Left ventricle myocardium superior (tissue), 1 donor: ENCODE measurements at regions not wholly inside any gene's neighbourhood (a gene's known extent, or its start where the extent isn't known, plus 50 kb on each side); places are given as distances from the start of the nearest gene placed in this dataset.

Experiments used
- ATAC-seq: fragments of 200-7000 bp; cut with Tn5 transposase; one replicate; pipeline ENCODE4 v1.9.1; 2020; ENCODE audit warnings: mild to moderate bottlenecking, moderate library complexity
- DNase-seq: peaks from one replicate; pipeline ENCODE4 v3.0.0-alpha.2; 2020
- intact Hi-C: fragments of 100-400 bp; cut with micrococcal nuclease; formaldehyde crosslinking; loops from one replicate; pipeline ENCODE4 v1.11.0; 2022
- donor health status: DM: no; HTN: yes; CAD: no; lungs with severe emphysema.

DNA sequence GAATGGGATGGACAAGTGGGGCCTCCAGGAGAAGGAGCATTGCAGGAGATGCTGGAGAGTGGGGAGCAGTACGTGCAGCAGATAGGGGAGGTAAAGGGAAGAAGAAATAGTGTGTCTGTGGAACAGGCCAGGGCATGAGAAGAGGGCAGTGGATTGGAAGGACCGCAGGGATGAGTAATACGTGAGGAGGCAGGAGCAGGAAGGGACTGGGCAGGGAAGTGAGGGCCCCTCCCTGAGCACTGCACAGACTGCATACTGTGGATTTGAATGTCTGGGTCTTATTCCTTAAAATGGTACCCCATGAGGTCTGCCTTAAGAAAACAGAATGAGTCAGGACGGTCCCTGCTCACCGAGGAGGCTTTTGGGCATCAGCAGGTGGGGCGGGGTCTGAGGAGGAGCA, 210.0 kb upstream of the NDN start:
- intact Hi-C loops: no loop called here
- no peak for DNase-seq
- ATAC-seq: no peak

- peak; percentile 30 for ATAC-seq
- DNase-seq: no peak
- intact Hi-C loops: no loop called here
Observed at GRCh38 chr15:23897531-23897930, 210.4 kb upstream of the NDN start.

- DNase-seq (no peak), ATAC-seq (no peak)
- intact Hi-C loops: no loop called here
Observed at GRCh38 chr15:23910030-23910429, 222.9 kb upstream of the NDN start.

GRCh38 chr15:23912191-23912590, 225.1 kb upstream of the NDN start:
- no peak for ATAC-seq
- intact Hi-C loops: no loop called here
- no peak for DNase-seq

DNA sequence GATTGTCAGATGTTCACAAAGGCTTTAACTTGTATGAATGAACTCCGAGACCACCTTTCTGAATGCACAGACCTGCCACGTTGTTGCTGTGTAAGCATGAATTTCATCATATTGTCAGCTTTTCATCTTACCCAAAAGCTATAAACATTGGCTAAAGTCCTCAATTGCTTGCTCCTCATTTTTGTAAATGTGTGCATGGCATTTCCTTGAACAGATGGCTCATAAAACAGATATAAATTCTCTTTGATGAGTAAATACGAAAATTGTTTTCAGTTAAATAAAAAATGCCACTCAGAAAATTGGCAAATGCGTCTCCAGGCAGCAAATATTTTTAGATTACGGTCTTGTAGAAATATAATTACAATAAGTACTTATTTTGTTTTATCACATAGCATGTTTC, 226.0 kb upstream of the NDN start:
- intact Hi-C loops: no loop called here
- DNase-seq (no peak), ATAC-seq (no peak)

DNA sequence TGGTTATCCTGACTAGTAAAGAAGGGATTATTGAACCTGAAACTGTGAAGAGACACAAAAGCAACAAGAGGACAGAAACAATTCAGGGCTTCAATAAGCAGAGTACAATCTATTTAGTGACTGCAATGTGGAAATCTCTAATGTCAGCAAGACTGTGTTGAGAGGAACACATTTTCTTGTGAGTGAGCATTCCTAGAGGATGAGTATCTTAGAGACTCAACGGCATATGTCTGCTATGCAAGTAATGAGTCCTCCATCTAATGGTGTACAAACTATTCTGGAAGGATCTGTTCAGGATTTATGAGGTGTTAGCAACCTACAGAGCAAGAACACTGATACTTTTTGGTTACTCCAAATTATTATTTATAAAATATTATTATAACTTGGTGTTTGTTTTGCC, 226.5 kb upstream of the NDN start:
- intact Hi-C loops: no loop called here
- ATAC-seq: no peak
- DNase-seq: no peak

DNA sequence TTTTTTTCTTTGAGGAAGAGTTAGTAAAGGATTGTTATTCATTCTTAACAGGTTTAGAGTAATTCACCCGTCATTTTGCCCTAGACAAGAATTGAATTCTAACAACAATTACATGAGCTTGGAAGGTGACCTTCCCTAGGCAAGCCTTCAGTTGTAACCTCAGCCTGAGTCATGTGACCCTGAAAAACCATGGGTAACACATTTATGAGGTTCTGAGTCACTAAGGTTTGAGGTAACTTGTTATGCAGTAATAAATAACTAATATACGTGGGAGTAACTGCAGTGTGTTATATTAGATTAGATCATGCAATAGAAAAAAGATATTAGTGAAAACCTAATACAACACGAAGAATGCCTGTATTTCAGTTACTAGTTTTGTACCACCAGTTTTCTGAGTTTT, 237.6 kb upstream of the NDN start:
- intact Hi-C loops: no loop called here
- no peak for DNase-seq
- no peak for ATAC-seq

DNA sequence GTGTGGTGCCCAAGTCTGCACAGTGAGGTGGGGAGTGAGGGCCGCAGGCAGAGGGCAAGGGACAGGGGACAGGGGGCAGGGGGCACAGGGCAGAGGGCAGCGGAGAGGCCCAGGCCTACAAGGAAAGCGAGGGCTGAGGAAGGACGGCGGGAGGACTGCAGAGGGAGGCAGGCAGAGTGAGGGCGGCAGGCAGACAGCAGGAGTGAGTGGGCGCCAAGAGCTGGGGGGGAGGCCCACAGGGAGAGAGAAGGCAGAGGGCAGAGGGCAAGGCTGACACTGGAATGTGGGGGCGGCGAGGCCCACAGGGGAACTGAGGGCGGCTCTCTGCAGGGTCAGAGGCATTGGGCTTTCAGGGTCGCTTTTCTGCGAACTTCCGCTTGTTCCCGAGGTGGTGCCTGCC, 267.8 kb upstream of the NDN start:
- ATAC-seq: no peak
- no peak for DNase-seq
- intact Hi-C loops: no loop called here

GRCh38 chr15:23983500-23984259, 296.6 kb upstream of the NDN start:
- DNase-seq (no peak), ATAC-seq (no peak)
- intact Hi-C loops: no loop called here

DNA sequence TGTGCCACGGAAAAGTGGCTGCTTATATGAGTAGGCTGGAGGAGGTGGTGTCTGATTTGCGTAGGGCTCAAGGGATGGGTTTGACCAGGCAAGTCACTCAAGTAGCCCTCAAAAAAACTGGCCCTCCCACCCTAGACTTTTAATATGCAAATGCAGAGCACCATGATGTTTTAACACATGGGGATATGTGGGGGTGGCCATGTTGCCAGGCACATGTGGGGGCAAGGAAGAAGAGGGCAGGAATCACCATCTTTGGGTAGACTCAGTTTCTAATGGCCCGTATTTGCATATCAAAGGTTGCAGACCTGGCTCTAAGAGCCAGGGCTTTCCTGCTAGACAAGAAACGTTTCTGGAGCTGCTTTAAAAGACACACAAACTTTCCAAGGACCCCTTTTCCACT, 307.2 kb upstream of the NDN start:
- no peak for ATAC-seq
- intact Hi-C loops: no loop called here
- no peak for DNase-seq

- DNase-seq (no peak), ATAC-seq (no peak)
- intact Hi-C loops: no loop called here
Observed at GRCh38 chr15:23998056-23998455, 311.0 kb upstream of the NDN start.

- no peak for ATAC-seq
Observed at GRCh38 chr15:24008476-24008875, 321.4 kb upstream of the NDN start.

DNA sequence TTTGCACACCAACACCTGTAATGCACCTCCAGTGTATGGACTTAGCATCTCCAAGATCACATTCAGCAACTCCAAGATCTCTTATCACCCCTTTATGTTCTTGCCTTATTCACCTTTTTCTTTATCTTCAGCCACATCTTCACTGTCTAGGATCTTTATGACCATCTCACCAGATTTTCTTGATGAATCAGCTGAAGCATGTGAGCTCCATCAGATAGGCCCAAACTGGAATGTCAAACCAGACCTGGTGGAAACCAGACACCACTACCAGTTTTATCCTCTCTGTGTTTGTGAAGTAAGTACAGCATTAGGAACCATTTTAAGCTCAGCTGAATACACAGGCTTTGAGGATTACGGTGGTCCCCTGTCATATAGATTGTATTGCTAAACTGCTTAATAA, 330.4 kb upstream of the NDN start:
- intact Hi-C loops: no loop called here
- DNase-seq: no peak
- ATAC-seq: no peak

More at GRCh38 chr15:24008476-24008875, 321.4 kb upstream of the NDN start:
- no peak for DNase-seq
- intact Hi-C loops: no loop called here

DNA sequence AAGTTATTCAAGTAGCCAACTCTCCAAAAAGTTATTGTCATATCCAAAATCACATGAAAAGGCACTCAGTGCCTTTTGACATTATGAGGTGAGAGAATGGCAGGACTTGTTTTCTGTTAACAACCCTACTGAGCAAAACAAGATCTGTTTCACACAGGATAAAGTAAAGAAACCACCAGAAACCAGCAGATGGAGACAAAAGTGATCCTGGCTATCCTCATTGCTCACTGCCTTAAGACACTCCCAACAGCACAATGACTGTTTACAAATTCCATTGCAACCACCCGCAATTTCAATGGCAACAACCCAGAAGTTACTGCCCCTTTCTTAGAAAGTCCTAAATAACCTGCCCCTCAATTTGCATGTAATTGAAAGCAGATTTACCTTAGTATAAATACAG, 352.6 kb upstream of the NDN start:
- DNase-seq: no peak
- ATAC-seq: no peak
- intact Hi-C loops: no loop called here

DNA sequence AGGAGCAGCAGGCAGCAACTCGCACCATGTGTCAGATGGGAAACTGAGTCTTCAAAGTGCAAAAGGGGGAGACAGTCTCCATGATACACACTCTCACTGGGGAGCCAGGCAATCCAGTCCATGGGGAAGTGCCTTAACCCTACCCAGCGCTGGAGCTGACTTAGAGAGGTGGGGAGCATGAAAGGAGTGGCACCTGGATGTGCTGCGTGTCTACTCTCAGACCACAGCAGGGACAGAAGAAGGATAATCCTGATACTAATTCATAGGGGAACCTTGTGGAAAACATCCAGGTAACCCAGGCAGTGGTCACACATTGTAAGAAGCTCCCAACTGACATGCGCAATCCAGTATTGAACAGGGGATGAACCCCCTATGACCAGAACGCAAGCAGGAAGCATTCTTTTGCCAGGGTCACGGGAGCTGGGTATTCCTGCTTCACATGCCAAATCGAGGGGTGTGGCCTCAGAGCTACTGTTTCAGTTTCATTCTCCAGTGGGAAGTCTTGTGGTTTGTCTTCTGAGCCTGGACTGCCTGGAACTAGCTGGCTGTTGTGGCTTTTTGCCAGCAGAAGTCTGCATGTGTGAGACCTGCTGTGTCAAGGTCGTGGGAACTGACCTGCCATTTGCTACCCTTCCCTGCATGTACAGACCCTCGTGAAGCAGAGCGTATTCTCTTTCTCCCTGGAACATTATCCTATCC, 367.6 kb upstream of the NDN start:
- intact Hi-C loops: no loop called here
- no peak for ATAC-seq

DNA sequence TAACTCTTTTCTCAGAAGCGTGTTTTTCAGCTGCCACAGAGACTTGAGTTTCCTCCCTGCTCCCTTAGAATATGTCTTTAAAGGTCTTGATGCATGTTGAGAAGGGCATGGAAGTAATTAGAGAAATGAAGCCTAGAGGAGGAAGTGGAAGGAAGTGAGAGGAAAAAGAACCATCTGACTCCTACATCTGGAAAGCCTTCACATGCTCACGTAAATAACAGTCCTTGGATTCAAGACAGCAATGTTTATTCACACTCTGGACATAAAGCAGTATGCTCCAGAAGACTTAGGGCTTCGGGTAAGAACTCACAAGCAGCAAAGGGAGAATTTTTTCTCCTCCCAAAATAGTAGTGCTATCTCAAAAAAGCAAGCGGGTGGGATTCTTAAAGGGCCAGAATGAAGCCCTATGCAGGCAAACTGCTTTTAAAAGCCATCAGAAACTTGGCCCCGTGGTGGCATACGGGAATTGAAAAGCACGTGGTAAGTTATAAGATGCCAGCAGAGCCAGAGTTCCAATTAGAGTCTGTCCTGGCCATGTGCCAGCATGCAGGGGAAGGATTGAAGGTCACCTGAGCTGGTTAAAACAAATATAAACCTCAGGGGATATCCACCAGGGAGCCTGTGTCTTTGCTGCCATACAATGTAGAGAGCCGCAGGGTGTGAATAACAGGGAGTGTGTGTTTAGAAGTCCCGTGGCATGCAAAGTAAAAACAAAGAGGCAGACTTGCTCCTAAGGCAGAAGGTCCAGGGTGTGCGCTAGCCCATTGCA, 380.8 kb upstream of the NDN start:
- no peak for DNase-seq
- ATAC-seq: no peak
- intact Hi-C loops: no loop called here

More for the DNA sequence above, 367.6 kb upstream of the NDN start:
- no peak for DNase-seq

- ATAC-seq (no peak), DNase-seq (no peak)
- intact Hi-C loops: no loop called here
Observed at GRCh38 chr15:24075420-24076089, 388.4 kb upstream of the NDN start.

DNA sequence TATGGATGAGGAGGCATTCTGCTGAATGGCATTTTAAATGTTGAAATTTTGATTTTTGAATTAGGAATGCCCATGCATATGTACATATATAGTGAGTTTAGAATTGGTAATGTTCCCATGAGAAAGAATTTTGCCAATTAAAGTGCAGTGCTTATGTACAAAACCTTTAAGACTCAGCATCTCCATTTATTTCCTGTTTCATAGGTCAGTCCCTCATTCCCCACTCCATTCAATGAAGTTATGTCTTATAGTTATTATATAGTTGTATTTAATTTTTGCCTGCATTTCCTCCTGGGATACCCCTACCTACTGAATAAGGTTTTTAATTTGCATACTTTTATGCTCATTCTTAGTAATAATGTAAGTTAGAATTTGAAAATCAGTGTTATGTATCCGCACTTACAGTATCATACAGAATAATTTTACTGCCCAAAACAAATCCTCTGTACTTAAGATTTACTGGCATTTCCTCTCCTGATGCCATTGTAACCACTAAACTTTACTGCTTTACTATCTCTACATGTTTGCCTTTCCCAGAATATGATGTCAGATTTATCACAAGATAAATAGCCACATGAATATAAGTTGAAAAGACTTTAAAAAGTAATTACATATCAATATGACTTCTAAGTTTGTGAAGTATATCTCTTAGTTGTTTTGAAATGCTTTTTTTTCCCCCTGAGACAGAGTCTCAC, 389.1 kb upstream of the NDN start:
- DNase-seq: no peak
- ATAC-seq: no peak
- intact Hi-C loops: no loop called here

DNA sequence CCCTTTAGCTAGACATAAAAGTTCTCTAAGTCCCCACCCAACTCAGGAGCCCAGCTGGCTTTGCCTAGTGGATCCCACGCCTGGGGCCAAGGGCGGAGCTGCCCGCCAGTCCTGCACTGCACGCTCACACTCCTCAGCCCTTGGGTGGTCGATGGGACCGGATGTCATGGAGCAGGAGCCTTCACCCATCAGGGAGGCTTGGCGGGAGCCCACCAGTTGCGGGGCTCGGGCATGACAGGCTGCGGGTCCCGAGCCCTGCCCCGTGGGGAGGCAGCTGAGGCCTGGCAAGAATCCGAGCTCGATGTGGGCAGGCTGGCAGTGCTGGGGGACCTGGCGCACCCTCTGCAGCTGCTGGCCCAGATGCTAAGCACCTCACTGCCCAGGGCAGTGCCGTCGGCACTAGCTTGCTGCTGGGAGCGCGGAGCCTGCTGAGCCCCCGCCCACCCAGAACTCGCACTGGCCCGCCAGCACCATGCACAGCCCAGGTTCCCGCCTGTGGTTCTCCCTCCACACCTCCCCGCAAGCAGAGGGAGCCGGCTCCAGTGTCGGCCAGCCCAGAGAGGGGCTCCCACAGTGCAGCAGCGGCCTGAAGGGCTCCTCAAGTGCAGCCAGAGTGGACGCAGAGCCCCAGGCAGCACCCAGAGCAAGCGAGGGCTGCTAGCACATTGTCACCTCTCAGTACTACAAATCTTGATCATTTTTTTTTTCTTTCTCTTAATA, 391.4 kb upstream of the NDN start:
- no peak for ATAC-seq
- intact Hi-C loops: no loop called here
- DNase-seq: no peak
